GM18499 (cell line): ENCODE measurements at regions not wholly inside any gene's neighbourhood (a gene's known extent, or its start where the extent isn't known, plus 50 kb on each side); places are given as distances from the start of the nearest gene placed in this dataset.

Experiments used
- ATAC-seq: cut with Tn5 transposase; IDR thresholded peaks from one replicate; pipeline ENCODE4 v1.9.1; 2021; ENCODE audit warnings: moderate number of reproducible peaks; ENCODE audit not compliant: insufficient read depth, unreplicated experiment

DNA sequence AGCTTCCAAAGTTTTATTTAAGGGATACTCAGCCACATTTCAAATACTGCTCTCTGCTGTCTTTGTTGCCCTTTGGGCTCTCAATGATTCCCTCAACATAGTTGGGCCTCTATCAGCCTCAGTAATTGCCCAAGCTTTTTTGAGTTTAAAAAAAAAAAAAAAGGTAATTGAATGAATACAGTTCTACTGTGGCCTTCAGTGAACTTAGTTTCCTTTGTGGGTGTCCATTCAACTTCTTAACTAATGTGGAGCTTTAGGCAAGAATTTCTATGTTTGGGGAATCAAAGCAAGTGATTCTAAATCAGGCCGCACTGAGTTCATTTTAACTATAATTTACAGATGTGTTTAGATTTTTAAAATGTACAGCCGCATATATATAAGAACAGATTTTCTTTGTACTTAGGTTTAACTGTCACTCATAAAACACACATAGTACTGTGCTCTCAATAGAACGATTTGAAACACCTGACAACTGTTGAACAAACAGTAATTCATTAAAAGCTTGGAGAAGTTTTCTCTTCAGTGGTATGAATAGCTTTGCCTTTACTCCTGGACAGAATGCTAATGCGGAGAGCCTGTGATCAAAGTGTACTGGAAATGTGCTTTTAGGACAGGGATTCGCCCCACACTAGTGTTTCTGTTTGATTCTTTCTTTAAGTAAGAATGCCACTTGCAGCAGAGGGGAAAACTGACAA, 844.9 kb upstream of the SEMA6D start:
- ATAC-seq, result no peak

DNA sequence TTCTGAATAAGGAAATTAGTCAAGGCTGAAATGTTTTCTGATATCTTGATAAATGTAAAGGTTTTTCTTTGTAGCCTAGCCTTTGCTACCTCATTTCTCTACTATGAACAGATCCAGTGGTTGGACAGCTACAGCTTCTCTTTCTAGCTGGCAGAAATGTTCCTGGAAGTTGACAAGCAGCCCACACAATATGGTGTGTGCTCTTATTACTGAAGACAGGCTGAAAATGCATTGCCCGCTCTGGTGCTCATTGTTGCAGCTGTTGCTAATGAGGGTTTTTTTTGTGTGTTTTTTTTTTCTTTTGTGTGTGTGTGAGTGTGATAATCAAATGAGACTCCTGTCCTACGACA, 844.3 kb upstream of the SEMA6D start:
- no peak for ATAC-seq

DNA sequence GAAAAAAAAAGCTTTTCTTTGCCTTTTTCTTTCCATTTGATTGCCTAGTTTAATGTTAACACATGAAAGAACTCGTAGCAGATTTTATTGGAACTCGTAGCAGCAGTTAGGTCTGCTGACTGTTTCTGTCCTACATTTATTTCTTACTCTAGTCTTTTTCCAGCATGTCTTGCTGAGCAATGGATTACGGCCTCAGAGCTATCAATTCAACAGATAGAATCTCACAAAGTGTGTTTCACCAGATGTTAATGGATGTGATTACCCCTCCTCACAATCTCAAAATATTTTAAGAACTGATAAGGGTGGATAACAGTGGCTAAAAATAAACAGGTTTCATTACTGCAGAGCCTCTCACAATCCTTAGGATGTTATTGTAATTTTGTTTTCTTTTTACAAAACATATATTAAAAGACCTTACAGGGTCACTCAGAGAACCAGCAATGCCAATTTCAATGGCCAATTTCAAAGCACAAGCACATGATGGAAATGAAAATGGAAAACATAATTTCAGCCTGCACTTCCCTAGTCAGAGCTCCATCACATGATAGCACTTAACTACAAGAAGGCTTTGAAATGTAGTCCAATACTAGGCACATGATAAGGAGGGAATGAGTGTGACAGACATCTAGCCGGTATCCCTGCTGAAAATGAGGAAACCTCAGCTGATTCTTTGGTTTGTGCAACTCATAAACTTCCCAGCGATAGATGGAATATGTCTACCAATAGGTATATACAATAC, 838.1 kb upstream of the SEMA6D start:
- no peak for ATAC-seq

DNA sequence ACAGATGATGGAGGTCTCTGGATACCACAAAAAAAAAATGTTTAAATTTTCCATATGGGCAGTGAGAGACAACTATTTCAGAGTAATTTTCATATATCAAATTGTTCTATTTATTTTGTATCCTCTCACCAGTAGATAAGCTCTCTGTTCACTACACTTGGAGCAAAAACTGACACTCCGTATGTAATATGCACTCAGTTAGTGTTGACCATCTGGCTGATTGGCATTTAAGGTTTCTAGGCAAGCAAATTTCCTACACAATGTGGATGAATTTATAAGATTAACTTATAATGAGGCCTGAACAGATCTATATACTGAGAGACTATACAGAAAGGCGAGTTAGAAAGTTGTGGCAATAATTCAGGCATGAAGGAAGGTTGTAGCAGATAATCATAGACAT, 836.5 kb upstream of the SEMA6D start:
- ATAC-seq, result no peak

DNA sequence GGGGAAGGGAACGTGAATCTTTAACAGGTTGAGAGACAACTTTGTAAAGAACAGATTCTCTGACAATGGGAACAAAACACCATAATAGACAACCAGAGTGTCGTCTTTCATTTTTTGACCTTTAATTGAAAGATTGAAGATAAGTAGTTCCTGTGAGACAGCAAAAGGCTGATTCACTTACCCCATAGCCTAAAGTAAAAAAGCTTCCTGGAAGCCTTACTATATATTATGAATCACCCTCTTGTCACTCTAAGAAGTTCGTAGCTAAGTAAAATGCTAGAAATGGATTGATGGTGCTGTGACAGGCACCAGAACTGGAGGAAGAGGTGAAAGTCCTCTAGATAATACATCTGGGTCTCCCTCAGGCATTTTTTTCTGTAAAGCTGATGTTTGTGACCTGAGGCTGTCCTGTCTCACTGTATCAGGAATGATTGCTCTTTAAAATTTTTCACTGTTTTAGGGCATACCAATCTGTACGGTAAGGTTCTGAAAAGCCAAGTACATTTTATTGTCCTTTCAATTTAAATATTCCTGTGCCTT, 824.6 kb upstream of the SEMA6D start:
- no peak for ATAC-seq

DNA sequence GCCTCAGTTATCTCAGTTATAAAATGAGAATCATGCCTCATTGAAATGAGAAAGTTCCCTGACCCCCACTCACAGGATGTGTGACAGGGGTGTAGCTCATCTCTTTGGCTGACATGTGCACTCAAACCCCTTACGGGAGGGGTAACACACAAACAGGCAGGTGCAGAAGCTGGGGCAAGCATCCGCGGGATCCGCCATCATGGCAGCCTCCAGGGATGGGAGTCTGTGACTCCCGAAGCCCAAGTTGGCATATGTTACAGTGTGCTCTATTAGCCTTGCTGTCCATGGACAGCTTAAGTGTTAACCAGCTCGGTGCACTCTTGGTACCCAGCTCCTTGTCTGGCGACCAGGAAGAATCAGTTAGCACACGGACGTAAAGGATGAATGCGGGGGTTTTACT, 822.7 kb upstream of the SEMA6D start:
- ATAC-seq, result no peak

DNA sequence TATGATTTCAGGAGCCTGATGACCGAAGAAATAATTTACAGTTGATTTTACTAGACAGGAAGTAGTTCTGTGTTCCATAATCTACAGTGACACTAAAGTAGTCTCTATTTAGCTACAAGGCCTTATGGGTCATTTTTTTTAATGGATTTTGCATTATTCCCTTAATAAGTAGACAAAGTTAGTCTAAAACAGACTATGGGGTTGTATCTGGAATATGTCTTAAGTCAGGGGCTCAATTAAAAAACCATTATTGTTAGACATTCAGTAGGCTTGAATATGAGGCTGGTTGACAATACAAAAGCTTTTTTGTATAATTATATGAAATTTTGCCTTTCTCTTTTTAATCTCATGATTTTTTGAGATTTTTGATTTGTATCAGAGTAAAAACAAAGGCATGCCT, 820.0 kb upstream of the SEMA6D start:
- no peak for ATAC-seq

DNA sequence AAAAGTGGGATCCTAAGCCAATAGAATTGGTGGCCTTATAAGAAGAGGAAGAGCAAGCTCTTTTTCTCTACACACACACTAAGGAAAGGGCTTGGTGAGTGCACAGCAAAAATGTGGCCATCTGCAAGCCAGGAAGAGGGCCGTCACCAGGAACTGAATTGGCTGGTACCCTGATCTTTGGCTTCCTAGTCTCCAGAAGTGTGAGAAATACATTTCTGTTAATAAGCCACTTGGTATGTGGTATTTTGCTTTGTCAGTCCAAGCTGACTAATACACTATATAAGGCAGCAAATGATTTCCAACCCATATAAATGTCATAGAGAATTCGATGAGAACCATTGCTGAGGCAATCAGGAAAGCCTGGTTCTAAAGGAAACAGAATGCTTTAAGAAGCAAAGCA, 816.3 kb upstream of the SEMA6D start:
- no peak for ATAC-seq

DNA sequence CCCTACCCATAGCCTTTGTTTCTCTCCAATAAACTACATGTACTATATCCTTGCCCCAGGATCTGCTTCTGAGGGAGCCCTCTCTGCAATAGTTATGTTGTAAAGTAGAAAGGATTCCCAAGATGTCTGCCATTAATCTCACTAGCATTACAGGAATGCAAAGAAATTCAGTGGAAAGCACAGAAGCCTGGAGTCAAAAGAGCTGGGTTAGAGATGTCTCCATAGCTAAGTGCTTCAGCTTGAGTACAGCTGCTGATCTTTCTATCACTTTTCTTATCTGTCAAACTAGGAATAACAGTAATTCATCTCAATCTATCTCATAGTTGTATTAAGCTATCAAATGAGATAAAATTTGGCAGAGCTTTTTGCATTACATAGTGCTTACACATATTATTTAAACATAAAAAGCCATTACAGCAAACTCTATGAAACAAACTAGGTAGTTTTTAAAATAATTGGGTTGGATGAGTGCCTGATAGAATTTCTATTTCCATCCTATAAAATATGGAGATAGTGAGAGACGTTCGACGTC, 799.5 kb upstream of the SEMA6D start:
- no peak for ATAC-seq

DNA sequence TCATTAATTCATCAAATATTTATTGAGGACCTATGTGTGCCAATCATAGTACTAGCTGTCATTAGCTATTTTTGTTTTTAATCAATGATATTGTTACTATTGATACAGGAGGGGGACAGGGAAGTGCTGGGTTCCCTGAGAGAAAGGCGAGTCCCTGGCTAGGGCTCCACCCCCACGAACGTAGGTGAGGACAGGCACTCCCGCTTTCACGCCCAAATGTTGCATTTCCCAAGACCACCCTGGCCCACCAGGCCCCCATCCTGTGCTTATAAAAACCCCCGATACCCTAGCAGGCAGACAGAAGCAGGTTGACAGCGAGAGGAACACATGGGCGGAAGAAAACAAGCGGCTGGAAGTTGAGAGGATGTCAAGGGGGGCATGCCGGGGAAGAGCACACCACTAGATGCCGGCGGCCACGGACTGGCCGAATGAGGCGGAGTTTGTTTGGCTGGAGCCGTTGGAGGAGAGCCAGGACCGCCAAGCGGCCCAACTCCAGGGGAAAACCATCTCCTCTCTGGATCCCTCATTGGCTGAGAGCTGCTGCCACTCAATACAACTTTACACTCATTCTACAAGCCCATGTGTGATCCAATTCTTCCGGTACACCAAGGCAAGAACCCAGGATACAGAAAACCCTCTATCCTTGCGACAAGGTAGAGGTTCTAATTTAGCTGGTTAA, 798.7 kb upstream of the SEMA6D start:
- ATAC-seq, result no peak

DNA sequence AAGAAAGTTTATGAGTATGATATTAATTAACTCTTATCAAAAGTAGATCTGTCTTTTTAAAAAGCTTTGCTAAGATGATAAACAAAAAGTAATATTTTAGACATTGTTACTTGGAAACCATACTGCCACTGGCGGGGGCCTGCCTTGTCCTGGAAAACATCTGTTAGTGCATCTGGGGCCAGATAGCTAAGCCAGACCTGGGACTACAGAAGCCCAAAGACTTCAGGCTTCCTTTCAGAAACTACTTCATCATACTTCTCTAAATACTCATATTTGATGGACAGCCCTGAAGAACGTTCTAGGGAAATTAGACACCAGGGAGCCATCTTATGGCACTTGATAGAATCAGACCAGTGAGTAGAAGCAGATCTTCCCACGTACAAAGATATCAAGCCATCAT, 795.4 kb upstream of the SEMA6D start:
- ATAC-seq, result no peak

DNA sequence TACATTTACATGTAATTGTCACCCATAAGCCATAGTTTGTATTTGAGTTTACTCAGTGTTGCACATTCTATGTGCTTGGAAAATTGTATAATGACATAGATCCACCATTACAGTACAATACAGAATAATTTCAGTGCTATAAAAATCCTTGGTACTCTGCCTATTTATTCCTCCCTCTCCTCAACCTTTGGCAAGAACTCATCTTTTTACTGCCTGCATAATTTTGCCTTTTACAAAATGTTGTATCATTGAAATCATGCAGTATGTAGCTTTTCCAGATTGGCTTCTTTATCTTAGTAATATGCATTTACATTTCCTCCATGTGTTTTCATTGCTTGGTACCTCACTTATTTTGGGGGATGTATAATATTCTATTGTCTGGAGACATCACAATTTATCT, 786.9 kb upstream of the SEMA6D start:
- ATAC-seq, result no peak

DNA sequence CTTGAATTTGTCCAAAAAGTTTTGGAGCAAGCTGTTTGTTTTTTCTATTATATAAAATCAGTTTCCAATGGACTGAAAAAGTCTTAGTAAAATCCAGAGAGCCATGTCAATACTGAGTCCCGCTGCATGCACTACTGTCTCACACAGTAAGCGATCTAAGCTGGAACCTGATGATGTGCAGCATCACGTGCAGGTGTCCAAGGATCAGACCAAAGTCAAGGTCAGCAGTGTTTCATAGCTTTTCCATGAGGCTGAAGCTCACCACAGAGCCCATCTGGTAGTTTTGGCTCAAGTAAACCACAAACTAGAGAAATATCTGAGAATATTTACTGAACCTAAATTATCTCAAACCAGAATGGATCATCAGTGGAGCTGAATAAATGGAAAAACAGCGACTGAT, 784.0 kb upstream of the SEMA6D start:
- ATAC-seq, result no peak

DNA sequence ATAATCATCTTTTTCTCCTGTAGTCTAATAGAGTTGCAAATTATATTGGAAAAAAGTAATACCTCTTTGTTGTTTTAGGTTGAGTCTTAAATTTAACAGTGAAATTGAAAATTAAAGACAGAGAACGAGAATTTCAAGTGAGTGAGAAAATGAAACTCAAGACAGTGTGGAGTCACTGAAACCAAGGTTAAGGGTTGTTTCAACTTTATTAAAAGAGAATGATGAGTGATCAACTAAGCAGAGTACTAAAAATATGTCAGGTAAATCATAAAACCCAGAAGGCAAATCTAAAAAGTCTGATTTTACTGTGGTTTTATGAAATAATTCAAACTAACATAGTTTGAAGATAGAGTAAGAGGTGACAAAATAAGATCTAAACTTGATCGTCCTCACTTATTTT, 782.5 kb upstream of the SEMA6D start:
- ATAC-seq, result no peak

DNA sequence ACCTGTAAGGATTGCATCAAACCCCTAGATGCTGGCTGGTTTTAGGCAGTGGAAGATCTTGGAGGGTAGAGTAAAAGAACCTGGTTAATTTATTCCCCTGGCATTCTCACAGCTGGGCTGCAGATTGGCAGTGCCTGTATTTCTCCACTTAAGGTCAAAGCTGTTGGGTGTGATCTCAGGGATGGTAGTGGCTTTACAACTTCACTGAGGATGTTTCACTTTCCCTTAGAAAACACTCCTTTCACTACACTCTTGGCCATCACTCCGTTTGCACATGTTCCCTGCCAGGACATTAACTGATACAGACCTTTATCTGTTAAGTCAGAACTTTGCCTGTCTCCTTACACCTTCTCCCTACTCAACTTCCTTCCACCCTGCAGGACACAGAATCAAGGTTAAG, 779.1 kb upstream of the SEMA6D start:
- ATAC-seq, result no peak

DNA sequence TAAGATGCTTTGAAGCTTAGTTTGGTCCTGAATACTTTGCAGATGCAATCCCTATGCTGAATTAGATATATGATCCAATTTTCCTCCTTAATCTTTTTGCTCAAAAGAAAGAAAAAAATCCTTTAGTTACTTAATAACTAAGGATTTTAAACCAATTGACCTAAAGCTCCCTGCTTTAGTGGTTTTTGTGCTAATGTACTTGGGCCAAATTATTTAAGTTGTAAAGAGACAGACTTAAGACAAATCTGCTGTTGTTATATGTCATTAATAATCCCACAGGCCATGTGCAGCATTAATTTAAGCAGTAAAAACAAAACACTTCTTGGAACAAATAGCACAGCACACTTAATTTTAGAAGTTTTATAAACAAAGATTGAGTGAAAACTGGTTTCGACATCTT, 776.1 kb upstream of the SEMA6D start:
- no peak for ATAC-seq

DNA sequence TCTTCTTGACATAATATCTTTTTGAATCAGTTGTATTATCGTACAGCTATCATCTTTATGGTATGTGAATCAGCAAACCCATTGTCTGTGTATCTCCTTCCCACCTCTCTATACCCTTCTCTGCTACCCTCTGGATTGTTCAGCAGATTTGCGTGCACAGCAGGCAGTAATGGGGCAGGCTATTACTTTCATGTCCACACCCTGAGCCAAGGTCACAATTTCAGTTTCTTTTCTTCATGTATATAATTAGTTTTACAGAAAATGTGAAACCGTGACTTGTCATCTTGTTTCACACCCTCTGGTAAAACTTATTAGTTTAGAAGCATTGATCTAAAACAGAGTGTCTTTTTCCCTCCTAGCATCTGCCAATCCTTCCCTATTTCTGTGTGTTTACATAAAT, 770.4 kb upstream of the SEMA6D start:
- no peak for ATAC-seq

DNA sequence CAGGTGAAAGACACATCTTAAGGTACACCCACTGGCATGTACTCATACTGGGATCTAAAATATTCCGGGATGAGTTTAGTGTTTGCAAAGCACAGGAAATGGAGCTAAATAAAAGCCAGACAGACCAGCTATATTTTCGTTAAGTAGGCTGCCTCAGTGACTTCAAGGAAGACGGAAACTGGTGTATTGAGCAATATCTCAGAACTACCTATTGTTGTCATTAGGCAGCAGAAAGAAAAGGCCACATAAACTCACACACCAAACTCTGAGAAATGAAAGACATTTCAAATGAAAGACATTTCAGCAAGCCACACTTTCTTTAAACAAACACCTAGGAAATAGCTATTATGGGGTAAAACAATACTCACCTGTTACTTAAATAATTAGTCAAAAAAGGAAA, 761.7 kb upstream of the SEMA6D start:
- ATAC-seq, result no peak

DNA sequence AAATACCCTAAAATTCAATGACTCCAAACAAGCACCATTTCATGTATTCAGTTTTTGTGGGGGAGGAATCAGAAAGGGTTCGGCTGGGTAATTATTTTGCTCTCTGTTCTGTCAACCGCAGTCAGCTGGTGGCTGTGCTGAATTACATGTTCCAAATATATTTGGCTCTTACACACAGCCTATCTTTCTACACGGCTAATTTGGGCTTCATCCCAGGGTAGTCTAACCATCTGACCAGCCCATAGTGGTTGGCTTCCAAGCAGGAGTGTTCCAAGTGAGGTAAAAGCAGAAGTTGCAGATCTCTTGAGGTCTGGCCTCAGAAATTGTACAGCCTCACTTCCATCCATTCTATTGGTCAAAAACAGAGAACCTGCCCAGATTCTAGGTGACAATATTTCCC, 760.8 kb upstream of the SEMA6D start:
- no peak for ATAC-seq

DNA sequence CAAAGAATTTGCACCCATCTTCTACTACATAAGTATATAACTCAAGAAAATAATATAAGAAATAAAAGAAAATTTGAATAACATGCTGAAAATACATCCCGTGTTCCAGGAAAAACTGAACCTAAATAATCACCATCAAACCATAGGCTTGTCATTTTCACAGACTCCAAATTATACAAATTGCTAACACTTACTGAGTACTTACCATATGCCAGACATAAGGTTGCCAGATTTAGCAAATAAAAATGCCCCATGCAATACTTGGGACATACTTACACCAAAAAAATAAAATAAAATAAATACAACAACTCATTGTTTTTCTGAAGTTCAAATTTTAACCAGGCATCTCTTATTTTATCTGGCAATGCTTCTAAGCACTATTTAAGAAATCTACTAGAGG, 760.4 kb upstream of the SEMA6D start:
- no peak for ATAC-seq

DNA sequence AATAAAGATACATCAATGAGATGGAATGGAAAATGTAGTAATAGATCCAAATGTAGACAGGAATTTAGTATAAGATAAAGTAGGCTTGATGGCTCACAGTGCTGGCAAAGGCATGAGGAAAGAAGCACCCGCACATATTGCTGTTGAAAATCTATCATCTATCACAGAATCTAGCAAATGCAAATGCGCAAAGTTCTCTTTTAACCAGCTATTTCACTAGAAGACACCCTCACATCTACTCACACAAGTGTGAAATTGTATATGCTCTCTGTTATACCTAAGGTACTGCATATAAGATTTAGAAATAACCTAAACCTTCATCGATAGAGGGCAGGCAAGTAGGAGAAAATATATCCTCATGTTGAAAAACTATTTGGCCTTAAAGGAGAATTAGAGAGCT, 756.7 kb upstream of the SEMA6D start:
- no peak for ATAC-seq
